Fibroblast of lung (primary cell): ENCODE measurements at regions not wholly inside any gene's neighbourhood (a gene's known extent, or its start where the extent isn't known, plus 50 kb on each side); places are given as distances from the start of the nearest gene placed in this dataset.

Experiments
- CTCF ChIP-seq, 2 donors: IDR thresholded peaks in 1 of 2; conservative IDR thresholded peaks in 1 of 2; 1 replicate in 1 of 2; 2 replicates in 1 of 2; pipeline ENCODE4 v1.5.1; 2011 to 2012; ENCODE audit warnings: low read length in 2 of 2, control low read depth in 1 of 2, inconsistent platforms in 1 of 2, low read depth in 1 of 2, mild to moderate bottlenecking in 1 of 2
- EZH2 ChIP-seq: IDR thresholded peaks from 2 replicates; pipeline ENCODE4 v1.5.1; 2012; ENCODE audit warnings: low read length, control low read depth, mild to moderate bottlenecking; ENCODE audit errors: missing control alignments

GRCh38 chr1:228821252-228821651, 86.0 kb downstream of the RHOU start:
- TF ChIP-seq EZH2 (no peak), CTCF (conservative IDR thresholded peaks at IDR 0.05 in 1 of 2, IDR thresholded peaks at IDR 0.05 in 1 of 2; ENCODE audit: low read depth in 1 of 2, low read length in 2 of 2) (no peak)
